Karpas-422 (cell line): ENCODE measurements at regions not wholly inside any gene's neighbourhood (a gene's known extent, or its start where the extent isn't known, plus 50 kb on each side); places are given as distances from the start of the nearest gene placed in this dataset.

Source experiments
- DNase-seq: peaks from one replicate; pipeline ENCODE4 v3.0.0-alpha.2; 2015
- H2AFZ ChIP-seq: fragments of 200-600 bp; sonication (generic); 2 replicates; pipeline ENCODE4 v1.6.1; 2014; ENCODE audit warnings: antibody characterized with exemption, low read length, mixed read lengths
- H3K27ac ChIP-seq: fragments of 200-600 bp; sonication (generic); 2 replicates; pipeline ENCODE4 v1.5.1; 2014; ENCODE audit warnings: mild to moderate bottlenecking, low read length, moderate library complexity
- H3K27me3 ChIP-seq: fragments of 200-600 bp; sonication (generic); 2 replicates; pipeline ENCODE4 v1.6.1; 2014; ENCODE audit warnings: low read length, mixed read lengths
- H3K36me3 ChIP-seq: fragments of 200-600 bp; sonication (generic); 2 replicates; pipeline ENCODE4 v1.6.1; 2014; ENCODE audit warnings: low read length, mixed read lengths; ENCODE audit not compliant: insufficient read depth
- H3K4me1 ChIP-seq: fragments of 200-600 bp; sonication (generic); 2 replicates; pipeline ENCODE4 v1.6.1; 2014; ENCODE audit warnings: mild to moderate bottlenecking, low read length, mixed read lengths
- H3K4me2 ChIP-seq: fragments of 200-600 bp; sonication (generic); 2 replicates; pipeline ENCODE4 v1.6.1; 2014; ENCODE audit warnings: low read length, low read depth, mild to moderate bottlenecking; ENCODE audit not compliant: poor library complexity, severe bottlenecking
- H3K4me3 ChIP-seq: fragments of 200-600 bp; sonication (generic); 2 replicates; pipeline ENCODE4 v1.5.1; 2014; ENCODE audit warnings: mild to moderate bottlenecking, antibody characterized with exemption, low read length, mixed read lengths
- H3K79me2 ChIP-seq: fragments of 200-600 bp; sonication (generic); 2 replicates; pipeline ENCODE4 v1.6.1; 2014; ENCODE audit warnings: mild to moderate bottlenecking, low read length, mixed read lengths
- H3K9ac ChIP-seq: fragments of 200-600 bp; sonication (generic); 2 replicates; pipeline ENCODE4 v1.6.0; 2014; ENCODE audit warnings: low read length
- H3K9me2 ChIP-seq: fragments of 200-600 bp; sonication (generic), shearing (Covaris generic); replicated peaks from 2 replicates; pipeline ENCODE4 v1.6.0; 2014; ENCODE audit warnings: mild to moderate bottlenecking, low read length, moderate library complexity; ENCODE audit not compliant: insufficient read depth
- H3K9me3 ChIP-seq: fragments of 300-700, 200-600 bp; sonication (generic); 2 replicates; pipeline ENCODE4 v1.6.1; 2014; ENCODE audit warnings: low read length, mixed read lengths
- H4K20me1 ChIP-seq: fragments of 200-600 bp; sonication (generic); 2 replicates; pipeline ENCODE4 v1.6.1; 2014; ENCODE audit warnings: mild to moderate bottlenecking, antibody characterized with exemption, low read length, low read depth; ENCODE audit not compliant: insufficient read depth

DNA sequence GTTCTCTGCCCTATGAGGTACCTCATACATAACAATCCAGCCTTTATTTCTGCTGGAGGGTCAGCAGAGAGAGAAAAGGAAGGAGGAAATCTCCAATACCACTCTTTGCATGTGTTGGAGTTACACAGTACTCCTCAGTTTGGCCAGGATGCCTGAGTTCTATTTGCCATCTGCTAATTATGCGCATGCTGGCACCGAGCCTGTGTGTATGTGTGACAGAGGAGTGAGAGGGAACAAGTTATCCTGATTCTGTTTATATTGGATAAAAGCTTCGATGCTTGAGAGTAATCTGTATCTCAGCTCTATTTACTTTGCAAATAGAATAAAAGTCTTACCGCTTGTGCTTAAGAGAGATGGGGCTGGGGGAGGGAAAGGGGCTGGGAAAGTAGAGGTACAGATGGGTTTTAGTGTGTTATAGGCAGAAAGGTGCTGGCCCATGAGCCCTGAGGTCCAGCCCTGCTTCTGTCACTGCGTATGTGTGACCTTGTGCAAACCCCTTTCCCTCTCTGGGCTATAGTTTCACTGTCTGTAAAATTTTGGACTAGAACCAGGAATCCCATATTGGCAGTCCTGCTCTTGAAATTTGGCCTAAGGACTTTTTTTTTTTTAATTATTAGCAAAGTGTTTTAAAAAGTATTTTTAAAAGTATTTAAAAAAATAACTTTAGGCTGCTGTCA is 54.5 kb upstream of the PLXNA2 start:
- Histone ChIP-seq H3K9me2 (no peaks in the 10 kb centered on the region), H3K36me3 (no peaks in the 10 kb centered on the region), H3K4me3 (no peak overlapping the region), H3K79me2 (no peaks in the 10 kb centered on the region), H3K4me2 (no peak overlapping the region), H3K27me3 (no peaks in the 10 kb centered on the region), H3K4me1 (no peaks in the 10 kb centered on the region), H4K20me1 (no peaks in the 10 kb centered on the region), H3K9me3 (no peaks in the 10 kb centered on the region), H2AFZ (no peak overlapping the region), H3K27ac (no peak overlapping the region), H3K9ac (no peak overlapping the region)
- DNase-seq = no peak

GRCh38 chr1:208300084-208300770 is 56.0 kb upstream of the PLXNA2 start:
- no peak overlapping the region for H3K4me2 ChIP-seq
- no peaks in the 10 kb centered on the region for H3K27me3 ChIP-seq
- no peak overlapping the region for H2AFZ ChIP-seq
- DNase-seq = no peak
- no peaks in the 10 kb centered on the region for H3K79me2 ChIP-seq
- H3K4me3 ChIP-seq = no peak overlapping the region
- H4K20me1 ChIP-seq = no peaks in the 10 kb centered on the region
- H3K9me2 ChIP-seq = no peaks in the 10 kb centered on the region
- H3K9ac ChIP-seq = no peak overlapping the region
- no peaks in the 10 kb centered on the region for H3K4me1 ChIP-seq
- no peak overlapping the region for H3K27ac ChIP-seq
- H3K36me3 ChIP-seq = no peaks in the 10 kb centered on the region
- H3K9me3 ChIP-seq = no peaks in the 10 kb centered on the region

GRCh38 chr1:208302699-208303238 is 58.6 kb upstream of the PLXNA2 start:
- no peaks in the 10 kb centered on the region for H3K36me3 ChIP-seq
- no peaks in the 10 kb centered on the region for H3K79me2 ChIP-seq
- H3K9ac ChIP-seq = no peak overlapping the region
- no peak overlapping the region for H3K27ac ChIP-seq
- no peak overlapping the region for H3K4me3 ChIP-seq
- no peak for DNase-seq
- no peaks in the 10 kb centered on the region for H4K20me1 ChIP-seq
- H3K4me1 ChIP-seq = no peaks in the 10 kb centered on the region
- H3K9me2 ChIP-seq = no peaks in the 10 kb centered on the region
- no peaks in the 10 kb centered on the region for H3K9me3 ChIP-seq
- no peak overlapping the region for H3K4me2 ChIP-seq
- no peaks in the 10 kb centered on the region for H3K27me3 ChIP-seq
- H2AFZ ChIP-seq = no peak overlapping the region

GRCh38 chr1:208303743-208304712 is 59.8 kb upstream of the PLXNA2 start:
- Histone ChIP-seq H3K27ac (no peak overlapping the region), H3K4me3 (no peak overlapping the region), H3K9me3 (no peaks in the 10 kb centered on the region), H3K27me3 (no peaks in the 10 kb centered on the region), H3K9ac (no peak overlapping the region), H3K79me2 (no peaks in the 10 kb centered on the region), H4K20me1 (no peaks in the 10 kb centered on the region), H2AFZ (no peak overlapping the region), H3K9me2 (no peaks in the 10 kb centered on the region), H3K4me1 (no peaks in the 10 kb centered on the region), H3K4me2 (no peak overlapping the region), H3K36me3 (no peaks in the 10 kb centered on the region)
- DNase-seq = no peak

- no peak overlapping the region for H3K4me3 ChIP-seq
- no peak for DNase-seq
- no peaks in the 10 kb centered on the region for H4K20me1 ChIP-seq
- H3K9ac ChIP-seq = no peak overlapping the region
- no peak overlapping the region for H2AFZ ChIP-seq
- no peaks in the 10 kb centered on the region for H3K36me3 ChIP-seq
- no peaks in the 10 kb centered on the region for H3K27me3 ChIP-seq
- no peaks in the 10 kb centered on the region for H3K9me2 ChIP-seq
- no peak overlapping the region for H3K27ac ChIP-seq
- no peaks in the 10 kb centered on the region for H3K9me3 ChIP-seq
- no peak overlapping the region for H3K4me2 ChIP-seq
- H3K79me2 ChIP-seq = no peaks in the 10 kb centered on the region
- H3K4me1 ChIP-seq = no peaks in the 10 kb centered on the region
Observed at GRCh38 chr1:208308221-208308620, 64.0 kb upstream of the PLXNA2 start.

DNA sequence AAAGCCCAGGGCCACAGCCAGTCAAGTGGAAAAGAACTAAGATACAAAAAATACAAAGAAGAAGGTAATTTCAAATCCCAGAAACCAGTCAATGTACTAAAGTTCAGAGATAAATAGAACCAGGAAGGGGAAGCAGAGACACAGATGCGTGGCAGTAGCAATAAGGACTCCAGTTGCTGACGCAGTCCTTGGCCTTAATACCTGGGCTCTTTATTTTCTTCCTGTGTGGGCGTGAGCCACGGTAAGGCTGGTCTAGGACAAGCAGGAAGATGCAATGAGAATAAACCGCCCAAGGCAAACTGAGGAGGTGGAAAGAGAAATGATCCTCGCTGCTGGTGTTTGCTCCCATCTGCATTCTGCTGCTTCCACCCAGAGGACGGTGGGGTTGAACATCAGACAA is 65.6 kb upstream of the PLXNA2 start:
- Histone ChIP-seq H3K27me3 (no peaks in the 10 kb centered on the region), H3K4me2 (no peak overlapping the region), H3K27ac (no peak overlapping the region), H3K9ac (no peak overlapping the region), H3K4me3 (no peak overlapping the region), H4K20me1 (no peaks in the 10 kb centered on the region), H3K36me3 (no peaks in the 10 kb centered on the region), H3K9me2 (no peaks in the 10 kb centered on the region), H3K4me1 (no peaks in the 10 kb centered on the region), H3K79me2 (no peaks in the 10 kb centered on the region), H2AFZ (no peak overlapping the region), H3K9me3 (no peaks in the 10 kb centered on the region)
- no peak for DNase-seq

- Histone ChIP-seq H3K79me2 (no peaks in the 10 kb centered on the region), H3K4me2 (no peak overlapping the region), H3K9ac (no peak overlapping the region)
Observed at GRCh38 chr1:208312706-208313105, 68.5 kb upstream of the PLXNA2 start.

DNA sequence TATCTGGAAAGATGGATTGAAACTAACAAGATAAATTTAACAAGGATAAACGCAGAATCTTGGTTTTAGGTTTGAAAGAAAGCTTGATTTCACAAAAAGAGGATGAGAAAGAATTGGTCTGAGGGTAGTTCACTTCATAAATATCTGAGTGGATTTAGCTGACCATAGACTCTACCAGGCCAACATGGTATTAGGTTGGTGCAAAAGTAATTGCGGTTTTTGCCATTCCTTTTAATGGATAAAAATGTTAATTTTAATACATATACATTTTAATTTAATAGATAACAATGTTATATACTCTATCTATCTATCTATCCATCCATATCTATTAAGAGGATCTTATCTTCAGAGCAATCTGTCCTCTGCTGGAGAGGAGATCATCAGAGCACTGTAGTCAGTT is 70.2 kb upstream of the PLXNA2 start:
- H2AFZ ChIP-seq = no peak overlapping the region

More at GRCh38 chr1:208312706-208313105, 68.5 kb upstream of the PLXNA2 start:
- H2AFZ ChIP-seq = no peak overlapping the region
- no peak overlapping the region for H3K4me3 ChIP-seq
- H3K27ac ChIP-seq = no peak overlapping the region
- H4K20me1 ChIP-seq = no peaks in the 10 kb centered on the region
- H3K4me1 ChIP-seq = no peaks in the 10 kb centered on the region
- no peaks in the 10 kb centered on the region for H3K36me3 ChIP-seq
- H3K9me3 ChIP-seq = no peaks in the 10 kb centered on the region
- no peaks in the 10 kb centered on the region for H3K27me3 ChIP-seq
- H3K9me2 ChIP-seq = no peaks in the 10 kb centered on the region
- DNase-seq = no peak

More for the DNA sequence above, 70.2 kb upstream of the PLXNA2 start:
- Histone ChIP-seq H3K27ac (no peak overlapping the region), H3K9me3 (no peaks in the 10 kb centered on the region), H4K20me1 (no peaks in the 10 kb centered on the region), H3K79me2 (no peaks in the 10 kb centered on the region), H3K27me3 (no peaks in the 10 kb centered on the region), H3K9ac (no peak overlapping the region), H3K9me2 (no peaks in the 10 kb centered on the region), H3K4me1 (no peaks in the 10 kb centered on the region), H3K4me3 (no peak overlapping the region), H3K36me3 (no peaks in the 10 kb centered on the region), H3K4me2 (no peak overlapping the region)
- no peak for DNase-seq
